ENCODE measurements at regions not wholly inside any gene's neighbourhood (a gene's known extent, or its start where the extent isn't known, plus 50 kb on each side); places are given as distances from the start of the nearest gene placed in this dataset.

- no peak for DNase-seq (ENCODE audit: extremely low spot score)
- TF ChIP-seq CTCF (IDR thresholded peaks at IDR 0.05): no peak
- TF ChIP-seq POLR2AphosphoS5 (IDR thresholded peaks at IDR 0.05): no peak
- TF ChIP-seq POLR2A (IDR thresholded peaks at IDR 0.05; ENCODE audit: low read depth): no peak
- TF ChIP-seq EP300 (IDR thresholded peaks at IDR 0.05): no peak
- H3K36me3 ChIP-seq: no peaks in the 10 kb centered on the region
- no peak overlapping the region for H3K27ac ChIP-seq (replicated peaks in 1 of 4)
- no peaks in the 10 kb centered on the region for H3K4me1 ChIP-seq
- no peaks in the 10 kb centered on the region for H3K9me3 ChIP-seq
- intact Hi-C loops (cut with DNase I): no loop called here
- no peaks in the 10 kb centered on the region for H3K27me3 ChIP-seq
- no peak overlapping the region for H3K4me3 ChIP-seq
Observed at GRCh38 chr13:108409730-108410129, 140.2 kb downstream of the TNFSF13B start.

DNA sequence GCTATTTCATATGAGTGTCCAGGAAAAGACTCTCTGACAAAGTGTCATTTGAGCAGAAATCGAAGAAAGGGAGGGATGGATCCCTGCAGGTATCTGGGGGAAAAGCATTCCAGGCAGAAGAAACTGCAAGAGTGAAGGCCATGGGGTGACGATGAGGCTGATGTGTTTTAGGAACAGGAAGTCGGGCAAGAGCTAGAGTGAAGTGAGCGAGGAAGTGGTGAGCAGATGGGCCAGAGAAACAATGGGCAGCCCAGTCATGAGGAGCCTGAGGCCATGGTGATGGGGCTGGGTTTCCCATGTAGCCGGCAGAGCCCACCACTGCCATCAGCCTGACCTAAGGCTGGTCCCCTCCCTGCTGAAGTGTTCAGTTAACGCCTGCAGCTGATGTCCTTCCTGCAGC is 150.2 kb downstream of the TNFSF13B start:
- H3K4me1 ChIP-seq: no peaks in the 10 kb centered on the region
- H3K4me3 ChIP-seq: no peak overlapping the region
- no peaks in the 10 kb centered on the region for H3K36me3 ChIP-seq
- H3K9me3 ChIP-seq: no peaks in the 10 kb centered on the region
- DNase-seq (ENCODE audit: extremely low spot score): no peak
- no peak for TF ChIP-seq POLR2AphosphoS5 (IDR thresholded peaks at IDR 0.05)
- no peak for TF ChIP-seq POLR2A (IDR thresholded peaks at IDR 0.05; ENCODE audit: low read depth)
- no peak for TF ChIP-seq EP300 (IDR thresholded peaks at IDR 0.05)
- TF ChIP-seq CTCF (IDR thresholded peaks at IDR 0.05): no peak
- intact Hi-C loops (cut with DNase I): no loop called here
- H3K27ac ChIP-seq (replicated peaks in 1 of 4): no peak overlapping the region
- H3K27me3 ChIP-seq: no peaks in the 10 kb centered on the region
- 63% methylated on average over 6 of the region's 6 CpGs for WGBS

- DNase-seq (ENCODE audit: extremely low spot score): no peak
- H3K27ac ChIP-seq (replicated peaks in 1 of 4): no peak overlapping the region
- H3K9me3 ChIP-seq: no peaks in the 10 kb centered on the region
- no peak overlapping the region for H3K4me3 ChIP-seq
- intact Hi-C loops (cut with DNase I): no loop called here
- no peaks in the 10 kb centered on the region for H3K27me3 ChIP-seq
- no peak for TF ChIP-seq CTCF (IDR thresholded peaks at IDR 0.05)
- TF ChIP-seq POLR2AphosphoS5 (IDR thresholded peaks at IDR 0.05): no peak
- no peak for TF ChIP-seq EP300 (IDR thresholded peaks at IDR 0.05)
- TF ChIP-seq POLR2A (IDR thresholded peaks at IDR 0.05; ENCODE audit: low read depth): no peak
- H3K4me1 ChIP-seq: no peaks in the 10 kb centered on the region
- 45% methylated on average over 4 of the region's 4 CpGs for WGBS
- no peaks in the 10 kb centered on the region for H3K36me3 ChIP-seq
Observed at GRCh38 chr13:108425056-108425455, 155.5 kb downstream of the TNFSF13B start.

DNA sequence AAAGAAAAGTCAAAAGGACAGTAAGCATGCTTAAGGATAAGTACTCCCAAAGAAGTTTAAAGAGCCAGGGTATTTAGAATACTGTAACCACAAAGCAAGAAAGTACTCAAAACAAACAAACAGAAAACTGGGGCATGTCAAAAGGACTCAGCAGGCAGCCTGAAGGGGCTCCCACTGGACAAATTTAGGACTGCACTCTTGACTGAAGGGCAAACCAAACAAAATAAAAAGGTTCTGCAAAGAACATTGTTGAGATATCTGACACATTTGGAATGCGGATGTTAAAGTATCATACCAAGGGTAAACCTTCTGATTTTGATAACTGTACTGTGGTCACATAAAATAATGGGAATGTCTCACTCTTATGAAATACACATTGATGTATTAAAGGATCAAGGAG is 157.4 kb downstream of the TNFSF13B start:
- Histone ChIP-seq H3K4me3 (no peak overlapping the region), H3K27ac (replicated peaks in 1 of 4) (no peak overlapping the region), H3K36me3 (no peaks in the 10 kb centered on the region), H3K27me3 (no peaks in the 10 kb centered on the region), H3K4me1 (no peaks in the 10 kb centered on the region), H3K9me3 (no peaks in the 10 kb centered on the region)
- no peak for DNase-seq (ENCODE audit: extremely low spot score)
- TF ChIP-seq POLR2AphosphoS5 (IDR thresholded peaks at IDR 0.05): no peak
- TF ChIP-seq POLR2A (IDR thresholded peaks at IDR 0.05; ENCODE audit: low read depth): no peak
- no peak for TF ChIP-seq CTCF (IDR thresholded peaks at IDR 0.05)
- TF ChIP-seq EP300 (IDR thresholded peaks at IDR 0.05): no peak
- WGBS: 79% methylated on average over 1 of the region's 1 CpG
- intact Hi-C loops (cut with DNase I): no loop called here

DNA sequence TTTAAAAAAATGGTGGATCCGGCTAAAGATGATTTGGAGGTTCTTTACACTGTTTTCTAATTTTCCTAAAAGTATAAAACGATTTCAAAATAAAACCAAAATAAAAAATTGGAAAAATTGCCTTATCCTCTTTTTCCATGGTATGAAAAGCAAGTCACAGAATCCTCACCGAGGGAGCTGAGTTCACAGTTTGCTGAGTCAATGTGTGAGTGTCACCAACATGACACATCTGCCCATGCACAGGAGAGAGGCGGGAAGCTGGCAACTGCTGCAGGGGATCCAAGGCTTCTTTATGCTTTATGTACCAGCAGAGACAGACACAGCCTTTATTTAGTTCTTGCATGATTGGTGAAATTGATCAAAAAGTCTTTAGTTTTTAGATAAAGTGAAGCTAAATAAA is 157.8 kb downstream of the TNFSF13B start:
- no peak overlapping the region for H3K27ac ChIP-seq (replicated peaks in 1 of 4)
- WGBS: 55% methylated on average over 4 of the region's 4 CpGs
- no peaks in the 10 kb centered on the region for H3K9me3 ChIP-seq
- no peak overlapping the region for H3K4me3 ChIP-seq
- no peaks in the 10 kb centered on the region for H3K36me3 ChIP-seq
- peak; percentile 57 for DNase-seq (ENCODE audit: extremely low spot score)
- intact Hi-C loops (cut with DNase I): no loop called here
- no peak for TF ChIP-seq POLR2AphosphoS5 (IDR thresholded peaks at IDR 0.05)
- TF ChIP-seq CTCF (IDR thresholded peaks at IDR 0.05): no peak
- TF ChIP-seq EP300 (IDR thresholded peaks at IDR 0.05): no peak
- no peak for TF ChIP-seq POLR2A (IDR thresholded peaks at IDR 0.05; ENCODE audit: low read depth)
- no peaks in the 10 kb centered on the region for H3K27me3 ChIP-seq
- H3K4me1 ChIP-seq: no peaks in the 10 kb centered on the region

Measured in esophagus muscularis mucosa (tissue), 4 donors.